ENCODE measurements at regions not wholly inside any gene's neighbourhood (a gene's known extent, or its start where the extent isn't known, plus 50 kb on each side); places are given as distances from the start of the nearest gene placed in this dataset.

DNA sequence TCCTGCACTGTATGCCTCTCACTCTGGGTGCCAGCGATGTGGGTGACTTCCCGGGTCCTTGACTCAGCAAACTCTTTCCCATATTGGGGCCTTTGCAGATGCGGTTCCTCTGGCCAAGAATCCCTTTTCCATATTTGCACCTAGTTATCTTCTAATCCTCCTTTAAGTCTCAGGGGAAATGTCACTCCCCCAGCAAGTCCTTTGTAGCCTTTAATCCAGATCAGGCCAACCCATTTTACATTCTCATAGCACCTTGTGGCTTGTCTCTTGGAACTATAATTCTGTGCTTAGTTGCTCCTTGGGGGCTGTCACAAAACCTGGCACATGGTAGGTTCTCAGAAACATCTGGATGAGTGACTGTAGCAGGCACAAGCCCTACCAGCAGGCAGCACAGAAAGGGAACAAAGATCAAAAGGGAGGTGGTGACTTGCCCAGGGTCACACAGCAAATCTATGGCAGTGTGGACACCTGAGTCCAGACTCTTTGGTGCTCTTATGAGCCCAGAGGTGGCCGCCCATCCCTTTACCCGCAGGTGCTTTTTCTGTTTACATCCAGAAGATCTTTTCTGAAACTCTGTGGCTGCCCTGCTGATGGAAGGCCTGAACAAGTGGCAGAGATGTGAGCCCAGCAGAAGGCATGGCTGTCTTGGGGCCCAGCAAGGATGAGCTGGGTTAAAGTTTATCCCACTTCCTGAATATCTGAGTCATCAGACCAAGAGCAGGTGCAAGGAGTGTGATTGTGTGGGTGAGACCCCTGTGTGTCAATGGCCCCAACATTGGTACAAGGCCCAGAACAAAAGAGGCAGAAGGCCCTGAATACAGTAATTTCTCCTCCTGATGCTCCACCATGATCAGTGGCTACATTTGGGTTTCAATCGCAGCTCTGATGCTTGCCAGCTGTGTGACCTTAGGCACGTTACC, 78.6 kb upstream of the GRK3 start:
- H3K9me3 ChIP-seq (ENCODE audit: control insufficient read depth, insufficient read depth, low read length), result no peaks in the 10 kb centered on the region
- no peak for DNase-seq (ENCODE audit: low read depth, low spot score)
- no peaks in the 10 kb centered on the region for H3K36me3 ChIP-seq (ENCODE audit: control insufficient read depth, insufficient read depth, low read length)
- no peak overlapping the region for H3K27ac ChIP-seq (ENCODE audit: low read length)
- no CpG with 5 or more reads among the region's 7 CpGs for WGBS (ENCODE audit: insufficient coverage, insufficient read length)
- no peak overlapping the region for H3K4me3 ChIP-seq (ENCODE audit: low read length)
- H3K4me1 ChIP-seq (ENCODE audit: control insufficient read depth, insufficient read depth, low read length), result no peaks in the 10 kb centered on the region
- H3K27me3 ChIP-seq (ENCODE audit: control insufficient read depth, insufficient read depth, low read length), result no peaks in the 10 kb centered on the region

DNA sequence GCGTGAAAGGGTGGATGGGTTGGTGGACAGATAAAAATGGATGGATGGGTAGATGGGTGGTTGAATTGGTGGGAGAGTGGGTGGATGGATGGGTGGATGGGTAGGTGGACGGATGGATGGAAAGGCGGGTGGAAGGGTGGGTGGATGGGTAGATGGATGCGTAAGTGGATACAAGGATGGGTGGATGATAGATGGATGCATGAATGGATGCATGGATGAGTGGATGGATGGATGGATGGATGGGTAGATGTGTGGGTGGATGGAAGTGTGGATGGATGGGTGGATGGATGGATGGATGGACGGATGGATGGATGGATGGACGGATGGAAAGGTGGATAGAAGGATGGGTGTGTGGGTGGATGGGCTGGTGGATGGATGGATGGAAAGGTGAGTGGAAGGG, 77.0 kb upstream of the GRK3 start:
- no peak overlapping the region for H3K27ac ChIP-seq (ENCODE audit: low read length)
- H3K27me3 ChIP-seq (ENCODE audit: control insufficient read depth, insufficient read depth, low read length), result no peaks in the 10 kb centered on the region
- DNase-seq (ENCODE audit: low read depth, low spot score), result no peak
- H3K4me3 ChIP-seq (ENCODE audit: low read length), result no peak overlapping the region
- no peaks in the 10 kb centered on the region for H3K36me3 ChIP-seq (ENCODE audit: control insufficient read depth, insufficient read depth, low read length)
- whole genome bisulfite sequencing (ENCODE audit: insufficient coverage, insufficient read length), result 100% methylated on average over 6 of the region's 6 CpGs
- no peaks in the 10 kb centered on the region for H3K4me1 ChIP-seq (ENCODE audit: control insufficient read depth, insufficient read depth, low read length)
- no peaks in the 10 kb centered on the region for H3K9me3 ChIP-seq (ENCODE audit: control insufficient read depth, insufficient read depth, low read length)

DNA sequence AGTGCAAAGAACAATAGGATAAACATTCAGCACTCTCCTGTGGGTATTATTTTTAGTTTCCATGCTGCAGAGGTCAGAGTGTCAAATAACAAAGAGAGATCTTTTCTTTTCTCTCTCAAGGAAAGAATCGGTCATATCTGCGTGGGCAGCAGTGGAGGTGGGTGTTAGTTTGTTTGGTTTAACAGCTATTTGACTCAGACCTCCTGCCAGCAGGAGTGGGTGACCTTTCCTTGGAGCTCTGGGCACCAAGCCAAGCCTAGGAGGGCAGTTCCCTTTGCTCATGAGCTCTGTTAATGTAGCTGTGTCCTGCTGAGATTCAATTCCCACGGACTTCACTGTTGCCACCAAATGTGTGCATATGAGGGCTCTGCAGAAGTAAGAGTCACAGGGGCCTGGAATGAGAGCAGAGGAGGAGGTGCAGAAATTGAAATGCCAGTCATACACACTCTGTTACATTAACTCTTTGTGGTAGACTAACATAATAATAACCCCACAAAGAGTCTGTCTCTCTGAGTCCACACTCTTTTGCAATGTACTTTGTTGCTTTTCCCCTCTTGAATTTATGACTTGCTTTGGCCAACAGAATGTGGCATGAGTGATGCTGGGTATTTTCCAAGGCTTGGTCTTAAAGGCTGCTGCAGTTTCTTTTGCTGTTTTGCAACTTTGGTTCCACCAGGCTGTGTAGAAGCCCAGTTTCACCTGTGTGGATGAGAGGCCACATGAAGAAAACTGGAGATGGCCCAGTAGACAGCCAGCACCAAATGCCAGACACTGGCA, 76.0 kb upstream of the GRK3 start:
- no peaks in the 10 kb centered on the region for H3K4me1 ChIP-seq (ENCODE audit: control insufficient read depth, insufficient read depth, low read length)
- no peak for DNase-seq (ENCODE audit: low read depth, low spot score)
- no peak overlapping the region for H3K27ac ChIP-seq (ENCODE audit: low read length)
- no peaks in the 10 kb centered on the region for H3K36me3 ChIP-seq (ENCODE audit: control insufficient read depth, insufficient read depth, low read length)
- H3K4me3 ChIP-seq (ENCODE audit: low read length), result no peak overlapping the region
- H3K27me3 ChIP-seq (ENCODE audit: control insufficient read depth, insufficient read depth, low read length), result no peaks in the 10 kb centered on the region
- WGBS (ENCODE audit: insufficient coverage, insufficient read length), result no CpG with 5 or more reads among the region's 3 CpGs
- no peaks in the 10 kb centered on the region for H3K9me3 ChIP-seq (ENCODE audit: control insufficient read depth, insufficient read depth, low read length)

DNA sequence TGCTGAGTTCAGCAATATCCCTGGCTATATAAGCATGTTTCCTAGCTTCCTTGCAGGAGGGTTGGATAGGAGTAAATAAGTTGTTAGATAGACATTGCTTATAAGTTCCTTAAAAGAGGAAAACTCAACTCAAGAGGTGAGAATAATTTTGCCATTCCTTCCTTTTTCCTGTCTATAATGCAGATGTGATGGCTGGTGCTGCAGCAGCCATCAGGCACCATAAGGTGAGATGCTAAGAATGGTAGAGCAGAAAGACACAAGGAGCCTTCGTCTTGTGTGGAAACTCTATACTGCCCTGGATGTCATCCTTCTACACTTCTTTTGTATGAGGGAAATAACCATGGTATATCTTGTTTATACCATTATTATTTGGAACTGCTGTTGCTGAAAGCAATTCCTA, 74.5 kb upstream of the GRK3 start:
- H3K27ac ChIP-seq (ENCODE audit: low read length), result no peak overlapping the region
- no peaks in the 10 kb centered on the region for H3K9me3 ChIP-seq (ENCODE audit: control insufficient read depth, insufficient read depth, low read length)
- H3K36me3 ChIP-seq (ENCODE audit: control insufficient read depth, insufficient read depth, low read length), result no peaks in the 10 kb centered on the region
- no peak overlapping the region for H3K4me3 ChIP-seq (ENCODE audit: low read length)
- DNase-seq (ENCODE audit: low read depth, low spot score), result no peak
- no peaks in the 10 kb centered on the region for H3K4me1 ChIP-seq (ENCODE audit: control insufficient read depth, insufficient read depth, low read length)
- H3K27me3 ChIP-seq (ENCODE audit: control insufficient read depth, insufficient read depth, low read length), result no peaks in the 10 kb centered on the region
- WGBS (ENCODE audit: insufficient coverage, insufficient read length), result no CpG with 5 or more reads among the region's 1 CpG

DNA sequence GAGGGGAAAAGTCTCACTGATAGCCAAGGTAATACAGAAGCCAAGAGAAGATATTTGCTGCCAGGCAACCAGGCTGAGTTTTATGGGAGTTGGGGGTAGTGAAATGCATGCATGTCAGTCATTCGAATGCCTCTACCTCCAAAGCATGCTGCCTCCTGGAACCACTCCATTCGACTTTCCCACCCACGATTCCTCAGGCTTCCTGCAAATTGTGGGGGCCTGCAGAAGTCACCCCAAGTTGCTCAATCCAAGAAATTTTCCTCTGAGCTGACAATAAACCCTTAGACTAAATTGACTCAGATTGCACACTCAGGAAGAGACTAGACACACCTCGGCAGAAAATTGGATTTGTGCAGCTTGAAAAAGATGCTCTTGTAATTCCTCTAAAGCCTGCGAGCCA, 73.6 kb upstream of the GRK3 start:
- no CpG with 5 or more reads among the region's 5 CpGs for WGBS (ENCODE audit: insufficient coverage, insufficient read length)
- no peak overlapping the region for H3K4me3 ChIP-seq (ENCODE audit: low read length)
- H3K36me3 ChIP-seq (ENCODE audit: control insufficient read depth, insufficient read depth, low read length), result no peaks in the 10 kb centered on the region
- no peaks in the 10 kb centered on the region for H3K27me3 ChIP-seq (ENCODE audit: control insufficient read depth, insufficient read depth, low read length)
- H3K4me1 ChIP-seq (ENCODE audit: control insufficient read depth, insufficient read depth, low read length), result no peaks in the 10 kb centered on the region
- H3K9me3 ChIP-seq (ENCODE audit: control insufficient read depth, insufficient read depth, low read length), result no peaks in the 10 kb centered on the region
- DNase-seq (ENCODE audit: low read depth, low spot score), result no peak
- no peak overlapping the region for H3K27ac ChIP-seq (ENCODE audit: low read length)

DNA sequence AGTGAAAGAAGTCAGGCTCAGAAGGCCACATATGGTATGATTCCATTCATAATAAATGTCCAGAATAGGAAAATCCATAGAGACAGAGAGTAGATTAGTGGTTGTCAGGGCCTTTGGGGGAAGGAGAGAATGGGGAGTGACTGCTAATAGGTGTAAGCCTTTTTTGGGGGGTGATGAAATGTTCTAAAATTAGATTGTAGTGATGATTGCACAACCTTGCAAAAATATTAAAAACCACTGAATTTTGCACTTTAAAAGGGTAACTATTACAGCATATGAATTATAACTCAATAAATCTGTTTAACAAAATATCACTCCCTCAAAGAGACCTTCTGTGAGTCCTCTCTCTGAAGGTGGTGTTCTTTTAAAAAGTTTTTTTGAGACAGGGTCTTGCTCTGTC, 72.3 kb upstream of the GRK3 start:
- Histone ChIP-seq H3K9me3 (ENCODE audit: control insufficient read depth, insufficient read depth, low read length) (no peaks in the 10 kb centered on the region), H3K27ac (ENCODE audit: low read length) (no peak overlapping the region), H3K4me3 (ENCODE audit: low read length) (no peak overlapping the region), H3K4me1 (ENCODE audit: control insufficient read depth, insufficient read depth, low read length) (no peaks in the 10 kb centered on the region), H3K36me3 (ENCODE audit: control insufficient read depth, insufficient read depth, low read length) (no peaks in the 10 kb centered on the region), H3K27me3 (ENCODE audit: control insufficient read depth, insufficient read depth, low read length) (no peaks in the 10 kb centered on the region)
- no peak for DNase-seq (ENCODE audit: low read depth, low spot score)

DNA sequence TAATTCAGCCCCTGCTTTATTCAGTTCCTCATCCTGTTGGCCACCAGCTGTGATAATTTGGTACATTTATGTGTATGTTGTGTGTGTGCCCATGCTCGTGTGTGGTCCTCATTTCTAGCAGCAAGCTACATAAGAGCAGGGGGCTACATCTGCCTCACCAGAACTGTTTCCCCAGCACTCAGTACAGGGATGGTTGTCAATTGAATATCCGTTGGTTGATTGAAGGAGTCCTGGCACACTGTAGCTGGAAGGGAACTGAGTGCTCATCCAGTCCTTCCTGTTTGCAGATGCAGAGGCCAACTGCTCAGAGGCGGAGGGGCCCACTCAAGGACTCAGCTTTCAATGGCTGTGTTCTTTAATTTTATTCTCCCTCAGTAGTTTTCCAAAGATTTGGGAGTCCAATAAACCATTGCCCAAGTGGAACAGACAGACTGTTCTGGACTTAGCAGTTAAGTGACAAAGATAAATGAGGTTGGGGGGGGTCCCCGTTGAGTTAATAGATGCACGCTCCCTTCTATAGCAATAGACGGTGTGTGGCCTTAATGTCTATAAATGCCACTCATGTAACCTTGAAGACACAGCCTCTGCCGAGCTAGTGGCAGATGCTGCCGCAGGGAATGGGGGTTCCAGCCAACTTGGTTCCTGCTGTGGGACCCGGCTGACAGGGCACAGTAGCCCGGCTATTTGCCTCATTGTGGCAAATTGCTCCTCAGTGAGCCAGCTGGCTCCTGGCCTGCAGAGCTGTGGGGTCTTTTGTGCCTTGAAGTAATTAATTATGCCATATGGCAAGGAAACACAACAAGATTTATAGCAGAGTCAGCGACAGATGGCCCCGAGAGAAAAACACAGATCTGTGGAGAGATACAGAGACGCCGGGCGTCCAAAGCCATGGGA, 71.4 kb upstream of the GRK3 start:
- H3K9me3 ChIP-seq (ENCODE audit: control insufficient read depth, insufficient read depth, low read length), result no peaks in the 10 kb centered on the region
- H3K36me3 ChIP-seq (ENCODE audit: control insufficient read depth, insufficient read depth, low read length), result no peaks in the 10 kb centered on the region
- WGBS (ENCODE audit: insufficient coverage, insufficient read length), result no CpG with 5 or more reads among the region's 15 CpGs
- DNase-seq (ENCODE audit: low read depth, low spot score), result no peak
- H3K4me1 ChIP-seq (ENCODE audit: control insufficient read depth, insufficient read depth, low read length), result no peaks in the 10 kb centered on the region
- no peaks in the 10 kb centered on the region for H3K27me3 ChIP-seq (ENCODE audit: control insufficient read depth, insufficient read depth, low read length)
- no peak overlapping the region for H3K4me3 ChIP-seq (ENCODE audit: low read length)
- no peak overlapping the region for H3K27ac ChIP-seq (ENCODE audit: low read length)

DNA sequence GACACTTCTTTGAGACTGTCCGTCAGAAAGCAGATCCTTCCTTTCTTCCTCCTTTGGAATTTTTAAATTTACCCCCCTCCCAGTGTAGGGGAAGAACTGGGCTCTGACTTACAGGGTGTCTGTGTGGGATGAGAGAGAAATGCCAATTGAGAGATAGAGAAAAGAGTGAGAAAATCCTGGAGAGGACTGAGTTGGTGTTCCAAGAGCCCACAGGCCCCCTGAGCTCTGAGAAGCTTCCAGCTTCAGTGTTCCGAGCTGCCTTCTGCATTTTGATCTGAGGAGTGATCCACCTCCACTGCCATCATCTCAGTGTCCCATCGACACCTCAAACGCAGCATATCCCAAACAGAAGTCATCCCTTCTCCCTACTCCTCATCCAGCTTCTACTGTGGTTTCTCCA, 70.7 kb upstream of the GRK3 start:
- H3K4me1 ChIP-seq (ENCODE audit: control insufficient read depth, insufficient read depth, low read length), result no peaks in the 10 kb centered on the region
- H3K9me3 ChIP-seq (ENCODE audit: control insufficient read depth, insufficient read depth, low read length), result no peaks in the 10 kb centered on the region
- H3K27me3 ChIP-seq (ENCODE audit: control insufficient read depth, insufficient read depth, low read length), result no peaks in the 10 kb centered on the region
- no peak overlapping the region for H3K27ac ChIP-seq (ENCODE audit: low read length)
- no peak for DNase-seq (ENCODE audit: low read depth, low spot score)
- no CpG with 5 or more reads among the region's 4 CpGs for WGBS (ENCODE audit: insufficient coverage, insufficient read length)
- no peak overlapping the region for H3K4me3 ChIP-seq (ENCODE audit: low read length)
- H3K36me3 ChIP-seq (ENCODE audit: control insufficient read depth, insufficient read depth, low read length), result no peaks in the 10 kb centered on the region

DNA sequence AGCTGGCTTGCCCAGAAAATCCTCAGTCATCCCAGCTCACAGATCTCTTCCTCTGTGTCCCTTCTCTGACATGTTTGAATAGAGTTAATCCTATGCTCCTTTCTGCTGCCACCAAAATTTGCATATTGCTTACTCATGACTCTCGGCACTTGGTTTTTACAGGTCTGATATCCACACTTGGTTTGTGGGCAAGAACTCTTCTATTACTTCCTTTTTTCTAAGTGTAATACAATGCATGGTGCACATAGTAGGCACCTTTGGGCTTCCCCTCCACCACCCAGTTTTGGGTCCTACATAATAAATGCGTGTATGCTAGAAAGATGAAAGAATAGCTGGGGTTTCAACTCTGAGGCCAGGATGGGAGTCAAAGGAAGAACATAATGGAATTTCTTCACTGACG, 69.7 kb upstream of the GRK3 start:
- Histone ChIP-seq H3K4me1 (ENCODE audit: control insufficient read depth, insufficient read depth, low read length) (no peaks in the 10 kb centered on the region), H3K4me3 (ENCODE audit: low read length) (no peak overlapping the region), H3K36me3 (ENCODE audit: control insufficient read depth, insufficient read depth, low read length) (no peaks in the 10 kb centered on the region), H3K27ac (ENCODE audit: low read length) (no peak overlapping the region), H3K9me3 (ENCODE audit: control insufficient read depth, insufficient read depth, low read length) (no peaks in the 10 kb centered on the region), H3K27me3 (ENCODE audit: control insufficient read depth, insufficient read depth, low read length) (no peaks in the 10 kb centered on the region)
- DNase-seq (ENCODE audit: low read depth, low spot score), result no peak
- no CpG with 5 or more reads among the region's 3 CpGs for WGBS (ENCODE audit: insufficient coverage, insufficient read length)

DNA sequence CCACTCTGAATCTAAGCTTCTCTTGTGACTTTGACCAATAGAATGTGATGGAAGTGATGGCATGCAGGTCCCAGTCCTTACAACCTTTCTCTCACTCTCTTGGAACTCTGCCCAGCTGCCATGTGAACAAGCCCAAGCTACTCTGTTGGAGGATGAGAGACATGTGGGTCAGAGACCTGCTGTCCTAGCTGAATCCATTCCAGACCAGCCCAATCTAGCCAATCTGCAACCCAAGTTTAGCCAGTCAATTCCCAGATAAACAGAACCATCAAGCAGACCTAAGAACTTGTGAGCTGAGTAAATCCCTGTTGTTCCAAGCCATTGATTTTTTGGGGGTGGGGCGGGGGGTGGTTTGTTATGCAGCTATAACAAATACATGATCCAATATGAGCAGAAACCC, 69.2 kb upstream of the GRK3 start:
- Histone ChIP-seq H3K4me1 (ENCODE audit: control insufficient read depth, insufficient read depth, low read length) (no peaks in the 10 kb centered on the region), H3K27me3 (ENCODE audit: control insufficient read depth, insufficient read depth, low read length) (no peaks in the 10 kb centered on the region), H3K36me3 (ENCODE audit: control insufficient read depth, insufficient read depth, low read length) (no peaks in the 10 kb centered on the region), H3K4me3 (ENCODE audit: low read length) (no peak overlapping the region), H3K9me3 (ENCODE audit: control insufficient read depth, insufficient read depth, low read length) (no peaks in the 10 kb centered on the region), H3K27ac (ENCODE audit: low read length) (no peak overlapping the region)
- no peak for DNase-seq (ENCODE audit: low read depth, low spot score)
- WGBS (ENCODE audit: insufficient coverage, insufficient read length), result no CpG with 5 or more reads among the region's 1 CpG

Data from iPS DF 6.9 (cell line).